Retinal pigment epithelial cell (primary cell): ENCODE measurements at regions not wholly inside any gene's neighbourhood (a gene's known extent, or its start where the extent isn't known, plus 50 kb on each side); places are given as distances from the start of the nearest gene placed in this dataset.

Experiments
- DNase-seq: peaks from one replicate; pipeline ENCODE4 v3.0.0-alpha.2; 2010; ENCODE audit warnings: low read depth
- H3K4me3 ChIP-seq: 2 replicates; pipeline ENCODE4 v1.5.1; 2011; ENCODE audit warnings: mild to moderate bottlenecking, low read length, control low read depth, moderate library complexity
- TF ChIP-seq, protein P1 (sequence below): conservative IDR thresholded peaks from 2 replicates; pipeline ENCODE4 v1.5.1; 2011; ENCODE audit warnings: low read depth, low read length, control low read depth, inconsistent platforms

DNA sequence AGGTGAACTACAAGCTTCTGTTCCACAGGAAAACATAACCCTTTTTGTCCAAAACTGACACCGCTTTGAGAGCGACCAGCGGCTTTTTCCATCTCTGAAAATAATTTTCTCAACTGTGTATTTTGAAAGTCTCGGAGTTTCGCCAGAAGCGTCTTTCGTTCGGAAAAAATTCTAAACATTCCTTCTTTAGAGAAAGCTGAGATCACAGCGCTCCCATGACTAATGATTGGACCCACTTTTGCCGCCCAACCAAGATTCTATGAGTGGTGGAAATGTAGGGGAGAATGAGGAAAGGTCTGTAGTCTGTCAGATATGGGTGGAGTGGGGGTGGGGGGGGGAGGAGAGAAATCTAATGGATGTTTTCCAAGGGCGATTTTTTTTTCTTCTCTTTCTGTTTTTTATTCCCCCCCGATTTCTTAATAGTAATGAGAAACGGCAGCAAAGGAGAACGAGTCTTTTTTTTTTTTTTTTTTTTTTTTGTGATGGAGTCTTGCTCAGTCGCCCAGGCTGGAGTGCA, 189.3 kb downstream of the TRIM27 start:
- no peak for DNase-seq
- TF ChIP-seq, protein P1, sequence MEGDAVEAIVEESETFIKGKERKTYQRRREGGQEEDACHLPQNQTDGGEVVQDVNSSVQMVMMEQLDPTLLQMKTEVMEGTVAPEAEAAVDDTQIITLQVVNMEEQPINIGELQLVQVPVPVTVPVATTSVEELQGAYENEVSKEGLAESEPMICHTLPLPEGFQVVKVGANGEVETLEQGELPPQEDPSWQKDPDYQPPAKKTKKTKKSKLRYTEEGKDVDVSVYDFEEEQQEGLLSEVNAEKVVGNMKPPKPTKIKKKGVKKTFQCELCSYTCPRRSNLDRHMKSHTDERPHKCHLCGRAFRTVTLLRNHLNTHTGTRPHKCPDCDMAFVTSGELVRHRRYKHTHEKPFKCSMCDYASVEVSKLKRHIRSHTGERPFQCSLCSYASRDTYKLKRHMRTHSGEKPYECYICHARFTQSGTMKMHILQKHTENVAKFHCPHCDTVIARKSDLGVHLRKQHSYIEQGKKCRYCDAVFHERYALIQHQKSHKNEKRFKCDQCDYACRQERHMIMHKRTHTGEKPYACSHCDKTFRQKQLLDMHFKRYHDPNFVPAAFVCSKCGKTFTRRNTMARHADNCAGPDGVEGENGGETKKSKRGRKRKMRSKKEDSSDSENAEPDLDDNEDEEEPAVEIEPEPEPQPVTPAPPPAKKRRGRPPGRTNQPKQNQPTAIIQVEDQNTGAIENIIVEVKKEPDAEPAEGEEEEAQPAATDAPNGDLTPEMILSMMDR = no peak
- H3K4me3 ChIP-seq = peak overlapping the region; percentile 0

GRCh38 chr6:28736121-28736520, 187.7 kb downstream of the TRIM27 start:
- DNase-seq = no peak
- TF ChIP-seq, protein P1 = no peak
- no peak overlapping the region for H3K4me3 ChIP-seq

GRCh38 chr6:28737750-28738395, 185.9 kb downstream of the TRIM27 start:
- TF ChIP-seq, protein P1 = no peak
- H3K4me3 ChIP-seq = no peak overlapping the region
- no peak for DNase-seq

DNA sequence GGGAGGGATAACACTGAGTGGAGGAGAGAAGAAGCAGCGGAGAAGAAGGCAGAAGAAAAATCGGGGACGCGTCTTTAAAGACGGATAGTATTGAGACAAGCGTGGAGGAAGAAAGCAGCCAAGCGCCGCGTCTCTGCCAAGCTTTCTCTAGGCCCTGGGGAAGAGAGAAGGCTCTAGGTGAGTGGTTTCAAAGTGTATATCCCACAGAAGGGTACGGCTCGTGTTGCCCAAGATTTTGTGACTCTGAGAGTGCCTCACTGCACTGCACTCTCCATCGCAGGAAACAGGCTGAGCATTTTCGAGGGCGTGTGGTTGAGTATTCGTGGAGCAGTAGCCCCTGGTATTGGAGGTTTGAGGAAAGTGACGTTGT, 185.4 kb downstream of the TRIM27 start:
- H3K4me3 ChIP-seq = no peak overlapping the region
- TF ChIP-seq, protein P1 = no peak
- no peak for DNase-seq

DNA sequence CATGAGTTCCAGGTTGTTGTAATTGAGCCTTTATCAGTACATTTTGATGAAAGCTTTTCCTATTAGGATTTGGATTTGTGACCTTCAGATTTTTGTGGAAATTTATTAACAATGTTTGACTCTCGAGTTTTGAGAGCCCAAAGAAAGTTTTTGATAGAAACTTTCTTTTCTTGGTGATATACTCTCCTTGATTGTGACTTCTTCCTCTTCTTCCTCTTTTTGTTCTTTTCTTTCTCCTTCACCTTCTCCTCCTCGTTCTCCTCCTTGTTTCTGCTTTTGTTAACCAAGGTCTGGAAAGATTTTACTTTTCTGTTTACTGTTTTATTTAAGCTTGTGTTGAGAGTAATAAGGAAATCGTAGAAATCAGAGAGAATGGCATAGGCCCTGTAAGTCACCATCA, 182.4 kb downstream of the TRIM27 start:
- TF ChIP-seq, protein P1 = no peak
- no peak for DNase-seq
- H3K4me3 ChIP-seq = no peak overlapping the region

DNA sequence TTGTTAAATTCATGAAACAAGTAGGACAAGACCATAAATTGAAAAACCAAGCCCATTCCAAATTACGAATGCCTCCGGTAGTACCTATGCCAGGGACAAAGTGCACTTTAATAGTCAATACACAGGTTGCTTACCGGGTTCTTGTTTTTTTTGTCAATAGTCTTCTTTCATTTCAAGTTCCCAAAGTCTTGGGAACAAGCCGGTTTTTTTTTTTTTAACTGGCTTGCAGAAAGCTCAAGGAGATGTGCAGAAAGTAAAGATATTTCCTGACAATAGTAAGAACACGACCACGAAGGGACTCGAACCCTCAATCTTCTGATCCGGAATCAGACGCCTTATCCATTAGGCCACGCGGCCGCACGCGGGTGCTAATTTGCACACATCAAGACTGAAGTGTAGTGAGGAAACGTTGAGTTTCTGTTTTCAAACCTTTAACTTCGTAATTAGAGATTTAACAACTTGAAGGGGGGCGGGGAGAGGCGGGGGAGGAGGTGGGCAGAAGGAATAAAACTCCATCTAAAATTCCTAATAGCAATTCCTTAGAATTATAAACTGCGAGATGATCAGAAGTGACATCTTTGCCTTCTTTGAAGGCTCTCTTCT, 181.0 kb downstream of the TRIM27 start:
- no peak for DNase-seq
- no peak overlapping the region for H3K4me3 ChIP-seq
- TF ChIP-seq, protein P1 = no peak

DNA sequence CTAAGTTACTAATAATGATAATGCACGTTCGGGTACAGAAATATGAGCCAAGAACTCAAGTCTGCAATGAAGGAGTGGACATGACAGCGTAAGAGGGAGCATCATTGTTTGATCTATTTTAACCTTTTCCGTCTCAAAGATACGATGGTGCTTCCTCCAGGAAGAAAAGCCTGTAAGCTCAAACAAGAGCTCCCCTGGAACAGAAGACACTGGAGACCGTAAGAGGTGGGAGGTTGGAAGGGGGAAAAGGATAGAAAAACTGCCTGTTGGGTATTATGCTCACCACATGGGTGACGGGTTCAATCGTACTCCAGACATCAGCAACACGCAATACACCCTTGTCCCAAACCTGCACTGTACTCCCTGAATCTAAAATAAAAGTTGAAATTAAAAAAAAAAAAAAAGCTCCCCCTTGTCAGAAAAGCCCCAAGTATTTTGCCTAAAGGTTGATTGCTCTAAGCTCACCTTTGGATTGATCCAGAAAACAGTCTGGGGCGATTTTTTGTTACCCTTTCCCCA, 180.5 kb downstream of the TRIM27 start:
- no peak overlapping the region for H3K4me3 ChIP-seq
- no peak for DNase-seq
- TF ChIP-seq, protein P1 = no peak
